ENCODE measurements at regions not wholly inside any gene's neighbourhood (a gene's known extent, or its start where the extent isn't known, plus 50 kb on each side); places are given as distances from the start of the nearest gene placed in this dataset.

DNA sequence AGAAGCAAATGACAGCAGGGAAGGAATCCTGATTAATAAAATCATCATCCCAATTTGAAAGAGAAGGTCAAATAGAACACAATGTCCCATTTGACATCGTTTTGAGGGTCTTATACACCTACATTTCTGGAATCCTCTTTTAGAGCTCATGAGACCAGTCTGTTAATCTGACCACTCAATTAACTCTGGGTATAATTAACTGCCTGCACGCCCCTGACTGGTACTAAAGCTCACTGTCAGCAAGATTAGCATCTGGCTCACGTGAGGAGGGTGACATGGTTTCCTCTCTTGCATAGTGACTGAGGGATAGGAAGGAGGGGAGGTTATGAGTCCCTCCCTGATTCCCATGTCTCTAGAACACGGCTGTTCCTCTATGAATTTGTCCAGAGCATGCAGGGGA lies 124.3 kb downstream of the ICOS start:
- H3K9me2 ChIP-seq (ENCODE audit: insufficient read depth) = peaks cover 5% of the 10 kb centered on the region; the same call in 1 of the 2 replicates
- no peak for DNase-seq (ENCODE audit: low spot score)
- H3K27ac Mint-ChIP-seq = no peak overlapping the region

More for the DNA sequence above, 124.3 kb downstream of the ICOS start:
- H3K4me3 Mint-ChIP-seq = no peak overlapping the region
- Histone ChIP-seq H3K4me1 (ENCODE audit: insufficient read depth) (no peaks in the 10 kb centered on the region), H3K4me2 (no peak overlapping the region), H3F3A (replicated peaks; ENCODE audit: low read depth) (no peaks in the 10 kb centered on the region), H4K20me1 (replicated peaks; ENCODE audit: insufficient read depth) (no peaks in the 10 kb centered on the region), H3K79me2 (replicated peaks; ENCODE audit: insufficient read depth) (no peaks in the 10 kb centered on the region), H2AFZ (no peak overlapping the region), H3K36me3 (ENCODE audit: insufficient read depth) (peaks cover 6% of the 10 kb centered on the region; the same call in 1 of the 2 replicates), H3K27ac (ENCODE audit: low read depth) (no peak overlapping the region), H3K4me3 (no peak overlapping the region), H3K27me3 (ENCODE audit: insufficient read depth) (no peaks in the 10 kb centered on the region)
- peaks cover 16% of the 10 kb centered on the region; the same call in 2 of the 3 replicates for H3K9me3 Mint-ChIP-seq
- H3K27me3 Mint-ChIP-seq (ENCODE audit: insufficient read depth, low read depth, poor library complexity) = peaks cover 1% of the 10 kb centered on the region
- no peaks in the 10 kb centered on the region for H3K4me1 Mint-ChIP-seq
- no peaks in the 10 kb centered on the region for H3K36me3 Mint-ChIP-seq (ENCODE audit: low read depth)
- ATAC-seq = no peak
- TF ChIP-seq ETS1 (IDR thresholded peaks at IDR 0.05) = no peak
- TF ChIP-seq EZH2 (IDR thresholded peaks at IDR 0.05; ENCODE audit: low read depth, unreplicated experiment) = no peak
- no peak for TF ChIP-seq JUNB (IDR thresholded peaks at IDR 0.05; ENCODE audit: unreplicated experiment)
- no peak for TF ChIP-seq NANOG (IDR thresholded peaks at IDR 0.05; ENCODE audit: borderline replicate concordance)
- TF ChIP-seq POLR2AphosphoS5 (IDR thresholded peaks at IDR 0.05; ENCODE audit: low read depth) = no peak
- TF ChIP-seq ZNF114 (CRISPR knock-in tag; IDR thresholded peaks at IDR 0.05) = no peak
- no peak for TF ChIP-seq REST (IDR thresholded peaks at IDR 0.05; ENCODE audit: unreplicated experiment)
- no peak for TF ChIP-seq ZNF331 (CRISPR knock-in tag; IDR thresholded peaks at IDR 0.05; ENCODE audit: low read depth)
- TF ChIP-seq, protein P1, sequence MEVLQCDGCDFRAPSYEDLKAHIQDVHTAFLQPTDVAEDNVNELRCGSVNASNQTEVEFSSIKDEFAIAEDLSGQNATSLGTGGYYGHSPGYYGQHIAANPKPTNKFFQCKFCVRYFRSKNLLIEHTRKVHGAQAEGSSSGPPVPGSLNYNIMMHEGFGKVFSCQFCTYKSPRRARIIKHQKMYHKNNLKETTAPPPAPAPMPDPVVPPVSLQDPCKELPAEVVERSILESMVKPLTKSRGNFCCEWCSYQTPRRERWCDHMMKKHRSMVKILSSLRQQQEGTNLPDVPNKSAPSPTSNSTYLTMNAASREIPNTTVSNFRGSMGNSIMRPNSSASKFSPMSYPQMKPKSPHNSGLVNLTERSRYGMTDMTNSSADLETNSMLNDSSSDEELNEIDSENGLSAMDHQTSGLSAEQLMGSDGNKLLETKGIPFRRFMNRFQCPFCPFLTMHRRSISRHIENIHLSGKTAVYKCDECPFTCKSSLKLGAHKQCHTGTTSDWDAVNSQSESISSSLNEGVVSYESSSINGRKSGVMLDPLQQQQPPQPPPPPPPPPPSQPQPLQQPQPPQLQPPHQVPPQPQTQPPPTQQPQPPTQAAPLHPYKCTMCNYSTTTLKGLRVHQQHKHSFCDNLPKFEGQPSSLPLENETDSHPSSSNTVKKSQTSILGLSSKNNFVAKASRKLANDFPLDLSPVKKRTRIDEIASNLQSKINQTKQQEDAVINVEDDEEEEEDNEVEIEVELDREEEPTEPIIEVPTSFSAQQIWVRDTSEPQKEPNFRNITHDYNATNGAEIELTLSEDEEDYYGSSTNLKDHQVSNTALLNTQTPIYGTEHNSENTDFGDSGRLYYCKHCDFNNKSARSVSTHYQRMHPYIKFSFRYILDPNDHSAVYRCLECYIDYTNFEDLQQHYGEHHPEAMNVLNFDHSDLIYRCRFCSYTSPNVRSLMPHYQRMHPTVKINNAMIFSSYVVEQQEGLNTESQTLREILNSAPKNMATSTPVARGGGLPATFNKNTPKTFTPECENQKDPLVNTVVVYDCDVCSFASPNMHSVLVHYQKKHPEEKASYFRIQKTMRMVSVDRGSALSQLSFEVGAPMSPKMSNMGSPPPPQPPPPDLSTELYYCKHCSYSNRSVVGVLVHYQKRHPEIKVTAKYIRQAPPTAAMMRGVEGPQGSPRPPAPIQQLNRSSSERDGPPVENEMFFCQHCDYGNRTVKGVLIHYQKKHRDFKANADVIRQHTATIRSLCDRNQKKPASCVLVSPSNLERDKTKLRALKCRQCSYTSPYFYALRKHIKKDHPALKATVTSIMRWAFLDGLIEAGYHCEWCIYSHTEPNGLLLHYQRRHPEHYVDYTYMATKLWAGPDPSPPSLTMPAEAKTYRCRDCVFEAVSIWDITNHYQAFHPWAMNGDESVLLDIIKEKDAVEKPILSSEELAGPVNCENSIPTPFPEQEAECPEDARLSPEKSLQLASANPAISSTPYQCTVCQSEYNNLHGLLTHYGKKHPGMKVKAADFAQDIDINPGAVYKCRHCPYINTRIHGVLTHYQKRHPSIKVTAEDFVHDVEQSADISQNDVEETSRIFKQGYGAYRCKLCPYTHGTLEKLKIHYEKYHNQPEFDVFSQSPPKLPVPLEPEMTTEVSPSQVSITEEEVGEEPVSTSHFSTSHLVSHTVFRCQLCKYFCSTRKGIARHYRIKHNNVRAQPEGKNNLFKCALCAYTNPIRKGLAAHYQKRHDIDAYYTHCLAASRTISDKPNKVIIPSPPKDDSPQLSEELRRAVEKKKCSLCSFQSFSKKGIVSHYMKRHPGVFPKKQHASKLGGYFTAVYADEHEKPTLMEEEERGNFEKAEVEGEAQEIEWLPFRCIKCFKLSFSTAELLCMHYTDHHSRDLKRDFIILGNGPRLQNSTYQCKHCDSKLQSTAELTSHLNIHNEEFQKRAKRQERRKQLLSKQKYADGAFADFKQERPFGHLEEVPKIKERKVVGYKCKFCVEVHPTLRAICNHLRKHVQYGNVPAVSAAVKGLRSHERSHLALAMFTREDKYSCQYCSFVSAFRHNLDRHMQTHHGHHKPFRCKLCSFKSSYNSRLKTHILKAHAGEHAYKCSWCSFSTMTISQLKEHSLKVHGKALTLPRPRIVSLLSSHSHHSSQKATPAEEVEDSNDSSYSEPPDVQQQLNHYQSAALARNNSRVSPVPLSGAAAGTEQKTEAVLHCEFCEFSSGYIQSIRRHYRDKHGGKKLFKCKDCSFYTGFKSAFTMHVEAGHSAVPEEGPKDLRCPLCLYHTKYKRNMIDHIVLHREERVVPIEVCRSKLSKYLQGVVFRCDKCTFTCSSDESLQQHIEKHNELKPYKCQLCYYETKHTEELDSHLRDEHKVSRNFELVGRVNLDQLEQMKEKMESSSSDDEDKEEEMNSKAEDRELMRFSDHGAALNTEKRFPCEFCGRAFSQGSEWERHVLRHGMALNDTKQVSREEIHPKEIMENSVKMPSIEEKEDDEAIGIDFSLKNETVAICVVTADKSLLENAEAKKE (CRISPR knock-in tag; IDR thresholded peaks at IDR 0.05) = no peak

Data from GM23338 (cell line).